NCI-H128 (cell line): ENCODE measurements at regions not wholly inside any gene's neighbourhood (a gene's known extent, or its start where the extent isn't known, plus 50 kb on each side); places are given as distances from the start of the nearest gene placed in this dataset.

Experiments
- DNase-seq: peaks from one replicate; lab custom pipeline; 2025; ENCODE audit not compliant: unreplicated experiment; lab: John Stamatoyannopoulos, UW

DNA sequence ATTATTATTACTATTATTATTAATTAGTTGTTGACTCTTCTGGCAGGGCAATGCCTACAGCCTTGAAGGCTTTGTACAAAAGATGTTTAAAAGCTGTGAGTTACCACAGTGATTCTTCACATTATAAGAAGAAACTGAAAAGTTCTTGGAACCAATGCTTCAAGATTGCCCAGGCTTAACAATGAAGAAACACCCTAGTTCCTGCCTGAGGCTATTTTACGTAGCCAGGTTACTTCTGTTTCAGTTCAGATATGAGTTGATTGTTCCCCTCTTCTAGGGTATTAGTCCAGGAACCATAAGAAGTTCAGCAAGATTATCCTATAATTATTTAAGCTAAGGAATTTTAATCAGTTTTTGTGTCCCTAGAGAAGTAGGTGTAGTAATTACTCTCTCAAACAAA, 154.6 kb upstream of the CDH12 start:
- DNase-seq: no peak

DNA sequence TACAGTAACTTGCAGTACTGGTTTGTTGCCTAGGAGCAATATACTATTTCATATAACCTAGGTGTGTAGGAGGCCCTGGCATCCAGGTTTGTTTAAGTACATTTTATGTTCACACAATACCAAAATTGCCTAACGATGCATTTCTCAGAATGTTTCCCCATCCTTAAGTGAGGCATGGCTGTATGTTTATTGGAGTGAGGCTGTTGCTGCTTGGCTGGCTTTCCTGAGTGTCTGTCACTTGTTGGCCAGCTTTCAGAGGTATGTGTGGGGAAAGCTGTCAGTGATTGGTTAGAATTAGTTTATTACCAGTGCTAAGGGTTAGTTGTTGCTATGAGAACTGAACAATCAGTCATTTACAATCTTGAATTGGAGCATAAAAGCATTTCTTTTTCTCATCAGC, 154.1 kb upstream of the CDH12 start:
- no peak for DNase-seq

DNA sequence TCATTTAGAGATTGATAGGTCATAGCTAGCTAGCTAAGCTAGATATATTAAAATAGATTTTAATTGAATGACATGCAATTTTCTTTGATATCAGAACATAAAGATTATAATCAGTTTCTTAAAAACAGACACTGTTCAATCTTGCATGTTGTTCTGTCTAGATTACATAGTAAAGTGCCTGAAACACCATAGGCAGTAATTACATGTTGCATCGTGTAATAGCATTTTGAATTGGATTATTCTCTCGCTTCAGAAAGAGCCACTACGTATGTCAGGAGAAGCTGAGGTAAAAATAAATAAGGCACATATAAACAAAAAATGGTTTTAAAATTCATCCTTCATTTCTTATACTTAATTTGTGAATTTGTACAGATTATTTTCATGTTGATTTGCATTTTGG, 148.0 kb upstream of the CDH12 start:
- no peak for DNase-seq

DNA sequence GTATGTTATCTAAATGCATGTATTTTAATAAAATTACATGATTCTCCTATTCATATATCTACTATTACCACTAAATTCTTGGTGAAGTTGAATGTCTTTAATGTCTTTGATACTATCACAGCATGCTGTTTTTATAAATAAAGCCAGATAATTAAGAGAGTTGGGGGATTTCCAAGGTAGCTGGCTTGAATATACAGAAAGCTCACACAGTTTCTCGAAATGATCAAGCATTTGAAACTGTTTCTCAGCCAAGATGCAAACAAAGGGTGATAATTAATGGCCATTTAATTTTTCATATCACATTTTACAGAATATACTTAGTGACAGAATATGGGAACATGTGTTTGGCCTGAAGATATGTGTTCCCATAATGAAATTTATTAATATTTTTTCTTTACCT, 145.6 kb upstream of the CDH12 start:
- no peak for DNase-seq

DNA sequence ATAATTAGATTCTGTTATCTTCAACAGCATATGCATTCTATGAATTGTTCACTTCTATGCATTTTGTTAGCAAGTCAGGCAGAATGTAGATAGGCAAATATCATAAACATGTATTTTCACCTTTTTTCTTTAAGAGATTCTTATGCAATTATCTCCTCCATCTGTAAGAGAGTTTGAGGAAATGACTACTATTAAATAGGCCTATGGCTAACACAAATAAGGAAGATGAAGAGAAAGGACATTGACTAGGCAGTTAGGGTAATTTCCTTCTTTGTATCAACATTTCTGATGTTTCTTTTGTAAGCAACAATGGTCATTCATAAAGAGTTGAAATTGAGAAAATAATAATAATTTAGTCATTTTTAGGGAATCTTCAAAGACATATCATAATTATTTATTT, 145.2 kb upstream of the CDH12 start:
- no peak for DNase-seq

DNA sequence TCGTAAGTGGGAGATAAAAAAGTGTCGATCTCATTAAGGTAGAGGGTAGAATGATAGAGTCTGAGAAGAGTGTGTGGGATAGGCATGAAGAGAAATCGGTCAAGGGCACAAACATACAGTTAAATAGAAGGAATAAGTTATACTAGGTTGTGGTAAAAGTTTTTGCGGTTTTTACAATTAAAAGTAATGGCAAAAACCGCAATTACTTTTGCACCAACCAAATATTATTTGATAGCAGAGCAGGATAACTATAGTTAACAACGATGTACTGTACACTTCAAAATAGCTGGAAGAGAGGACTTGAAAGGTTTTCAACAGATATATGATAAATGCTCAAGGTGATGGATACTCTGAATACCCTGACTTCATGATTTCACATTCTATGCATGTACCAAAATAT, 135.8 kb upstream of the CDH12 start:
- no peak for DNase-seq

DNA sequence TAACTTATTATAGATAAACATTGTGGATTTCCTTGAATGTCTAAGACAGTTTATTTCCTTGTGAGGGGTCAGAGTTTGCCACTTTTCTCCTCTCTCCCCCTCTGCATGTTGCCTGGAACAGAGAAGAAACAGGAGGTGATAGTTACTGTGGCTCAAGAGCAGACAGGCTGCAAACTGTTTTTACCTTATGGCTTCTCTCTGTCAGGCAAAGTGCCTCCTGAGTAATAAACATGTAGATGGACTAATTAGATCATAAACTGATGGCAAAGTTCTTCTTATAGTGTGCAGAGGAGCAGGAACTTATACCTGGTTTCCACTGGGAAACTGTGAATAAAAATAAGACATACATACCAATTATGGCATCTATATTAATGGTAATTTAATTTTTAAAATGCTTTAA, 133.1 kb upstream of the CDH12 start:
- DNase-seq: no peak

DNA sequence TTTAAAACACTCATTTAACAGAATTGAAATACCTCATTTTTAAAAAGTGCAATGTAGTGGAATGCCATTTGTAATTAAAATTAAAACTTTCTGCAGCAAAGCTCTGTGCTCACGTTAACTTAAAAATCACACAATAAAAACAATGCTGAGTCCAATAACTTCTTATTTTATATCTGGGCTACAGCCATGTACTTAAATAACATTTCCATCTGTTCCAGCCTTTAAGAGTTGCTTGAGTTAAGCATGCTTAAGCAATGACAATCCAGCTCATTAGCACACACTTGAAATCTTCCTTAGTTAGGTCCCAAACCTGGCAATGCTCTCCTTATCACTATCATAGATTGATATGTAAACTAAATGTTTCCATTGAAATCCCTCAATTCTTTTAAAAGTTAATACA, 132.3 kb upstream of the CDH12 start:
- no peak for DNase-seq

DNA sequence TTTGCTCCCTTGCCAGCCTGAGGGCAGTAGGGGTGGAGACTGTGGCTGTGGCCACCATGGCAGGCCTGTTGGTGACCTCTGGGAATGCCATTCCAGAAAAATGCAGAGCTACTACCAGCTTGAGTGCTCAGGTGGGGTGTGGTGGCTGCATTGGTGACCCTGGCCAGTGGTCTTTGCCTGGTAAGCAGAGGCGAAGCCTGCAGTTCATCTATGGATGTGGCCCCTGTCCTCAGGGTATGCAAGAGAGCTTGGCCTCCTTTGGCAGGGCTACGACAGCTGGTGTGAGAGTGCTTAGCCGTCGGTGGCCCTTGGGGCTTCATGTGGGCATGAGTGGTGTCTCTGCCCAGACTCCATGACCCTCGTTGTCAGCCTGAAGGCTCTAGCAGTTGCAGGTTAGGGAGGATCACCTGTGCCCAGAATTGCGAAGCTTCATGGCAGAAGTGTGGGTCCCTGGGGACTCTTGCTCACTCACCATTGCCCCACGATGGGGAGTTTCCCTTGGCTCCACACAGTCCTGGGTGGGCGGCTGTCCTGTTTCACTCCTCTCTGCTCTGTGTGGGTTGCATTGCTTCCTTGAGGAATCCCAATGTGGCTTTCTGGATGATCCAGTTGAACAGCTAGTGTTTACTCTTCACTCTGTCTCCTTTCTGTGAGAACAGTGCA, 117.9 kb upstream of the CDH12 start:
- no peak for DNase-seq

DNA sequence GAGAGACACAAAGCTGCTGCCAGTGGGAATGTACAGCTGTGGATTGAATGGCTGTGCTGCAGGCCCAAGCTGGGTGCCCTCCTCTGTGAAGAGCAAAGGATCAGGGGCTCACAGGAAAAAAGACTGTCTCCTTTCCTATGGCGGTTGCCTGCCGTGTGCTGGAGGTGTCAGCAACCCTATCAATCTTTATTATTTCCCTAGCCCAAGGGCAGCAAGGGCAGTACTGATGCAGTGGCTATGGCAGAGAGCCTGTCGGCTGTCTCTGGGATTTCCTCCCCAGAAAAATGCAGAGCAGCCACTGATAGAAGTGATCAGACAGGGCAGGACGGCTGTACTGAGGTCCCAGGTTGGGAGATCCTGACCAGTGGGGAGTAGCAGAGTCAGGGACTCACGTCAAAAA, 117.3 kb upstream of the CDH12 start:
- no peak for DNase-seq

DNA sequence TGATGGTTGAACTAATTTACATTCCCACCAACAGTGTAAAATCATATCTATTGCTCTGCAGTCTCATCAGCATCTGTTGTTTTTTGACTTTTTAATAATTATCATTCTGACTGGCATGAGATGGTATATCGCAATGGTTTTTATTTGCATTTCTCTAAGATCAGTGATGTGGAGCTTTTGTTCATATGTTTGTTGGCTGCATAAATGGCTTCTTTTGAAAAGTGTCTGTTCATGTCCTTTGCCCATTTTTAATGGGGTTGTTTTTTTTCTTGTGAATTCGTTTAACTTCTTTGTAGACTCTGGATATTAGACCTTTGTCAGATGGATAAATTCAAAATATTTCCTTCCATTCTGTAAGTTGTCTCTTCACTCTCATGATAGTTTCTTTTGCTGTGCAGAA, 115.2 kb upstream of the CDH12 start:
- no peak for DNase-seq

DNA sequence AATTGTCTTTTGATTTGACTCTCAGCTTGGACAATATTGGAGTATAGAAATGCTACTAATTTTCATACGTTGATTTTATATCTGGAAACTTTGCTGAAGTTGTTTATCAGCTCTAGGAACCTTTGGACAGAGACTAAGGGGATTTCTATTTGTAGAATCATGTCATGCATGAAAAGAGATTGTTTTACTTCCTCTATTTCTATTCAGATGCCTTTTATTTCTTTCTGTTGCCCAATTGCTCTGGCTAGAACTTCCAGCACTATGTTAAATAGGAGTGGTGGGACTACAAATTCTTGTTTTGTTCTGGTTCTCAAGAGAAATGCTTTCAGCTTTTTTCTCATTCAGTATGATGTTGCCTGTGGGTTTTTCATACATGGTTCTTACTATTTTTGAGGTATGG, 112.8 kb upstream of the CDH12 start:
- DNase-seq: no peak

DNA sequence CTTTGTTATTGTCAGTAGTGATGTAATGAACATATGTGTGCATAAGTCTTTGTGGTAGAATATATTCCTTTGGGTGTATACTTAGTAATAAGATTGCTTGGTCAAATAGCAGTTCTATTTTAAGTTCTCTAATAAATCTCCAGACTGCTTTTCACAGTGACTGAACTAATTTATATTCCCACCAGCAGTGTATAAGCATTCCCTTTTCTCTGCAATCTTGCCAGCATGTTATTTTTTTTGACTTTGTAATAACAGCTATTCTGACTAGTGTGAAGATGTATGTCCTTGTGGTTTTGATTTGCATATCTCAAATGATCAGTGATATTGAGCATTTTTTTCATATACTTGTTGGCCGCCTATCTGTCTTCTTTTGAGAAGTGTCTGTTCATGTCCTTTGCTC, 111.5 kb upstream of the CDH12 start:
- DNase-seq: no peak

DNA sequence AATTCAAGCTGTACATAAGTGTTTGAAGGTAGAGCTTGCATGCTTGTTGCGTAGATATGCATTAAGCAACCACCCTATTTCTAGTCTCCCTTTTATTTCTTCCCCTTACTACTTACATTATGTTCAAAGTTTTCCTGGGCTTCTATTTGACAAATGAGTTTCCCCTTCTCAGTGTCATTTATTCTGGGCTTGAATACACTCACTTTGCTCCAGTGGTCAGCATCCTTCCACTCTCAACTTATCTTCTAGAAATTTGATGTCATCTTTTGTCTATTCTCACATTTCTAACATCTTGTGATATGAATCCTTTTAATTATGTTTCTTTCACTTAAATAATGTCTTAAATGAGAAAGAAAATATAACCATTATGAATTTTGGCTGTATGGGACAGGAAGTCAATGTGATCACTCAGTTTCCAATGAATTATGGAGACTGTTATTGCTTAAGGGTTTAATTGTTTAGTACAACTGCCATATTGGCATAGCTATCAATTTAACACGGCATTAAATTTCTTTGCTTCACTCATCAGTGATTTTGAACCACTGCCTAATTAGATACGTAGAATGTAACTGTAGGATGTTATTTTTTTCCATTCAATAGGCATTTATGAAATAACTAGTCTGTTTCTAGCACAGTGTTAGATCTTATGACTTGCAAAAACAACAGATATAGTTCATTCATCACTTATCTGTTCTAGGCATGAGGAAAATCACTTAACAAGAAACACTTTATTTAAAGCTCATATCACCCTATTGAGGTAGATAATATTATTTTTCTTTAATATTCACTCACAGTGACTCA, 105.5 kb upstream of the CDH12 start:
- DNase-seq: no peak

DNA sequence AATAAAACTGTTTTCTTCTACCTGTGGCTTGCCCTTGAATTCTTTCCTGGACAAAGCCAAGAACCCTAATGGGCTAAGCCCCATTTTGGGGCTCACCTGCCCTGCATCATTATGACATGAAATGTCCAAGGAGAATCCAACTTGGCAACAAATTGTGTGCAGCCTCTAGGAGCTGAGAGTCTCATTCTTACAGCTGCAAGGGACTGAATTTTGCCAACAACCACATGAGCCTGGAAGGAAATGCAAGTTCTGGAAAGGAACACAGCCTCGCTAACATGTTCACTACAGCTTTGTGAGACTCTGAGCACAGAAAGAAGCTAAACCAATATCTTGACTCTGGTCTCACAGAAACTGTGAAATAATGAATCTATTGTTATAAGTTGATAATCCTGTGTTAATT, 94.8 kb upstream of the CDH12 start:
- DNase-seq: no peak

DNA sequence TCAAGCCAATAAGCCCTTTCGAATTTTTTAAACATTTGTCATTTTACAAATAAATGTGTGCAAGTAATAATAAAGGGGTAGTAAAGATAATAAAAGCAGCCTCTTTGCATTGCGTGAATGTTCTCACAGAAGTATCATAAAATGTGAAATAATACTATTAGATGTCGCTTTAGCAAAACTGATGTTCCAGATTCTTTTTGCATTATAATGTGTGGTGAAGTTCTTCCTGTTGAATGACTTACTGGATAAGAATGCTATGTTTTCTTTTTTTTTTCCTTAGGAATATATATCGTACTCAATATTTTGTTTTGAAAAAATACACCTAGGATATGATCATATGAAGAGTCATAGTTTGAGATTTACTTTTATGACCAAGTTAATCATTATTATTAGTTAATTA, 85.2 kb upstream of the CDH12 start:
- no peak for DNase-seq

DNA sequence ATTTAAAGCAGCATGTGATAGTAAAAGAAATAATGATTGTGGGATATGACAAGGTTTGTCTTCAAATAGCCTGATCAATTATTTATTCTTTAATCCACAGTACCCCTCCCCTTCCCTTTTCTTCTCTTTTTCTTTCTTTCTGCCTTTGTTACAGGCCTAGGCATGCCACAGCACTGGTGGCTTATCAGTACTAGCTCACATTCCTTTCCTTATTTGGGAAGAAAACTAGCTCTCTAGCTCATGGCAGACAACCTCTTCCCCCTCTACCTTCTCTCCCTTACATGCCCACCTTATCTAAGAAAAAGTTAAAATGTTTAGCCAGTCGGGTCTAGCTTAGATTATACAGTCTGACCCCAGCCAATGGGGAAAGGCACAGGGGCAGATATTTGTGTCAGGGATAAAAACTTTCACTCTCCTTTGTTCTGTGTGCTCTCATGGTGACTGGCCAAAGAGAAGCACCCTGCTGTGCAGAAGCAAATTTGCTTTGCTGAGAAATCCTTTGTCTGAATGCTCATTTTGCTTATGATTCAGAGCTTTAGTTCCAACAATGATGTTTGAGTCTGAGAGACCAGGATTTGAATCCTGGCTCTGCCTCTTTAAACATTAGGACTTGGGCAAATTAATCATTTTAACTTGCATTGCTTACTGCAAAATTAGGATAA, 75.8 kb upstream of the CDH12 start:
- DNase-seq: no peak

DNA sequence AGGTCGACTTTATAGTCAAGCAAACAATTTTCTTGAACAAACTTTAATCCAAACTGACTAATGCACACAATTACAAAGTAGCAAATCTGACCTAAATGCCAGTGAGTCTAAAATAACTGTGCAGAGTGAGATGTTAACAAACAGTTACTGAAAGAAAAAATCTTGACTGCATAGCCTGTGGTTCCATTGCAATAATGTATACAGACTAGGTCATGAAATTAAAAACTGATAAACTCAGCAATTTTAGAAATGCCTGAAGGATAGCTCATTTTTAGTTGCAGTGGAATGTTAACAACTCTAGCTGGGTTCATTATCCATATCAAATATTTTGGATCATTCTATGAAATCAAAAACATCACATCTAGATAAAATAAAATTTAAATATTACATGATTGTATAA, 73.4 kb upstream of the CDH12 start:
- no peak for DNase-seq

DNA sequence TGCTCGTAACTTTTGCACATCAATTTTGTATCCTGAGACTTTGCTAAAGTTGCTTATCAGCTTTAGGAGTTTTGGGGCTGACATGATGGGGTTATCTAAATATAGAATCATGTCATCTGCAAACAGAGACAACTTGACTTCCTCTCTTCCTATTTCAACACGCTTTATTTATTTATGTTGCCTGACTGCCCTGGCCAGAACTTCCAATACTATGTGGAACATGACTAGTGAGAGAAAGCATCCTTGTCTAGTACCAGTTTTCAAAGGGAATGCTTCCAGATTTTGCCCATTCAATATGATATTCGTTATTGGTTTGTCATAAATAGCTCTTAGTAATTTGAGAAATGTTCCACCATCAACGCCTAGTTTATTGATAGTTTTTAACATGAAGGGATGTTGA, 65.4 kb upstream of the CDH12 start:
- DNase-seq: no peak

DNA sequence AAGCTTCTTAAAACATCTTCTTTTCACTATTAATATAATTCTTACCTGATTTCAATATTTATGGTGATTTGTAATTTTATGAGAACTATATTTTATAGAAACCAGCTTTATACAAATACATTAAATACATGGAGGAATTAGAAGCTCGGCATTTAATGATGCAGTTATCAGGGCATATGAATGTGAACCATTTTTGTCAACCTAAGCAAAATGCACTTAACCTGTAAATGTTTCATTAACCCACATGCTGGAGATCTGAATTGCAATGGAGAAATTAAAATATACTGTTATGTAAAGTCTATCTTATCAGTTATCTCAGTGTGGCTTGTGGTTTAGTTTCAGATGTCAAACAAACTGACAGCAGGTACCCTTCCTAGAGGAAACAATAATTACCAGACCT, 63.2 kb upstream of the CDH12 start:
- DNase-seq: no peak

DNA sequence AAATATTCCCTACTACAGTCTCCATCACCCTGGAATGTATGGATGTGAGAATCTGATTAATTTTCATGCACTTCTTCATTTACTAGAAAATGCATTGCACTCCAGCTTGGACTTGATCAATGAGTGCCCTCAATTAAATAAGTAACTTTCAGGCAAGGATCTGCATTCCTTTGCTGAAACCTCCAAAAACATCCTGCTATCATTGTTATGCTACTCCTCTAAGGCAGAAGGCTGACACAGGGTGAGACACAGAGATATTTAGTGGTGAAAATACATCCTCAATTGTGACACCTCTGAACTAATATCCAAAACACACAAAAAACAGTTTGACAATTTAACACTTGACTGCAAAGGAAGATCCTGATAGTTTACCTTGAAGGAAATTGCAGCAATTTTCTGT, 57.9 kb upstream of the CDH12 start:
- no peak for DNase-seq

DNA sequence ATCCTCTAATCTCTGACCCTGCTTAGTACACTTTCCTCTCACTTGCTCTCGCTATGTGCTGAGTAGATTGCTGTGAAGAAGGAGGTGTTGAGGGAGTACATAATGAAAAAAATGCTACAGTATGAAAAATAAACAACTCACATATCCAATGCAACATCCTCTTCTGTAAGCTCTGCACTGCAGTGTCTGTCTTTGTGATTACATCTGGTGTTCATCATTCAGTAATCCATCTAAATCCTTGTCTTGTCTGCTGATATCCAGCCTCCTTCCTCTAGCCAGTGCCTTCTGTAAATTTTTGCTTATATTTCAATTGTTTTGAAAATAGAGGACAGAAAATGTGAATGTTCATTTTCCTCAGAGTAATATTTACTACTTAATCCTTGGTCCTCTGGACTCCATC, 57.4 kb upstream of the CDH12 start:
- no peak for DNase-seq
